ENCODE measurements at regions not wholly inside any gene's neighbourhood (a gene's known extent, or its start where the extent isn't known, plus 50 kb on each side); places are given as distances from the start of the nearest gene placed in this dataset.
"Not testable (repeated sequence)": the region's sequence is repeated elsewhere in the genome, so short reads cannot be mapped to it uniquely, and the experiment has no call there.

DNA sequence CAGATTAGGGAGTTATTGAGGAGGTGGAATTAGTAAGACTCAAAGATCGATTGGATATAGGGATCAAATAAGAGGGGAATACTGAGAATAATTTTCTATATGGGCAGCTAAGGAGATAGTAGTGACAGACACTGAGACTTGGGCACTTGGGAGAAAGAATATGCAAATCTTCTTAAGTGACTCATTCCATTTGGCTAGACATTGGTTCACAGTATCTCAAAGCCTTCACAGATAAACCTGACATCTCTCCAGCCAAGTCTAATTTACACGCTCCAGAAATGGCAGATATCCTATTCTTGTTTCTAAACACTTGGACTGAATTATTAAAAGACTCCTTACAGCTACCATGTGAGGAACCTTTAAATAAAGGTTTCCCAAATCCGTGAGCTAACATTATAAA, 104.6 kb upstream of the ADAMTS9 start:
- intact Hi-C loops (cut with micrococcal nuclease): no loop called here
- no peaks in the 10 kb centered on the region for H3K27me3 Mint-ChIP-seq
- H3K9me3 Mint-ChIP-seq: peaks cover 28% of the 10 kb centered on the region
- H3K27ac Mint-ChIP-seq: no peak overlapping the region
- no peaks in the 10 kb centered on the region for H3K4me1 Mint-ChIP-seq (ENCODE audit: low read depth)
- no peaks in the 10 kb centered on the region for H3K36me3 Mint-ChIP-seq (ENCODE audit: low read depth)
- no peak overlapping the region for H3K4me3 Mint-ChIP-seq

DNA sequence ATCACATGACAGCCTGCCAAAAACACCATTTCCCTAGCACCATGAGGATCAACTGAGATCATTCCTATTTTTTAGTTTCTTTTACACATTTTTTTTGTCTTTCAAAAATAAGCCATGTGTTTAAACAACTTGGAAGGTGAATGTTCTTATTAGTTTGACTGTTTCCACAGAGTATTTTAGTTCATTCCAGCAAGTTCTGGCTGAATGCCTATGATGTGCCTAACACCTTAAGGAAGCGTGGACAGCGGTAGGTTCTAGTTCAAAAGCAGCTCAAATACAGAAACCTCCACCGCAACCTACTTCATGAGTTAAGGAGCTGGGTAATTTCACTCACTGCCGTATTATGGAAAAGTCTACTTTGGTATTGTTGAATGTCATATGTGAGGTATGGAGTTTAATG, 101.3 kb upstream of the ADAMTS9 start:
- no peak overlapping the region for H3K27ac Mint-ChIP-seq
- intact Hi-C loops (cut with micrococcal nuclease): no loop called here
- no peaks in the 10 kb centered on the region for H3K4me1 Mint-ChIP-seq (ENCODE audit: low read depth)
- no peak overlapping the region for H3K4me3 Mint-ChIP-seq
- no peaks in the 10 kb centered on the region for H3K36me3 Mint-ChIP-seq (ENCODE audit: low read depth)
- peaks cover 28% of the 10 kb centered on the region for H3K9me3 Mint-ChIP-seq
- no peaks in the 10 kb centered on the region for H3K27me3 Mint-ChIP-seq

DNA sequence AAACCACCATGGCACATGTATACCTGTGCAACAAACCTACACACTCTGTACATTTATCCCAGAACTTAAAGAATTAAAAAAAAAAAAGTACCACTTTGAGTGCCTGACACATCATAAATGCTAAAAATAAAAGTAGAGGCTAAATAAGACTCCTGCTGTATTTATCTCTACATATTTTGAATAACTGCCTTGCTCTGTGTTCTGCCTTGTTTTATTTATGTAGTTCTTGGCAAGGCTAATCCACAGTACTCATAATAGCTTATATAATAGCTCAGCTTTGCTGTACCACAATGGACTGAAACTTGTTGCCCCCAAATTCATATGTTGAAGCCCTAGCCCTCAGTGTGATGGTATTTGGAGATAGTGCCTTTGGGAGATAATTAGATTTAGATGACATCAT, 95.4 kb upstream of the ADAMTS9 start:
- no peak overlapping the region for H3K27ac Mint-ChIP-seq
- intact Hi-C loops (cut with micrococcal nuclease): no loop called here
- H3K4me3 Mint-ChIP-seq: no peak overlapping the region
- H3K9me3 Mint-ChIP-seq: peaks cover 29% of the 10 kb centered on the region
- H3K36me3 Mint-ChIP-seq (ENCODE audit: low read depth): no peaks in the 10 kb centered on the region
- no peaks in the 10 kb centered on the region for H3K27me3 Mint-ChIP-seq
- no peaks in the 10 kb centered on the region for H3K4me1 Mint-ChIP-seq (ENCODE audit: low read depth)

DNA sequence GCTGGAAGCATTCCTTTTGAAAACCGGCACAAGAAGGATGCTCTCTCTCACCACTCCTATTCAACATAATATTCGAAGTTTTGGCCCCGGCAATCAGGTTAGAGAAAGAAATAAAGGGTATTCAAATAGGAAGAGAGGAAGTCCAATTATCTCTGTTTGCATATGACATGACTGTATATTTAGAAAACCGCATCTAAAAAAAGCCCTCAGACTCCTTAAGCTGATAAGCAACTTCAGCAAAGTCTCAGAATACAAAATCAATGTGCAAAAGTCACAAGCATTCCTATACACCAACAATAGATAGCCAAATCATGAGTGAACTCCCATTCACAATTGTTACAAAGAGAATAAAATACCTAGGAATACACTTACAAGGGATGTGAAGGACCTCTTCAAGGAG, 93.1 kb upstream of the ADAMTS9 start:
- peaks cover 38% of the 10 kb centered on the region for H3K9me3 Mint-ChIP-seq
- H3K36me3 Mint-ChIP-seq (ENCODE audit: low read depth); H3K4me3 Mint-ChIP-seq; H3K27me3 Mint-ChIP-seq; H3K4me1 Mint-ChIP-seq (ENCODE audit: low read depth); intact Hi-C loops (cut with micrococcal nuclease); H3K27ac Mint-ChIP-seq: not testable (repeated sequence)

DNA sequence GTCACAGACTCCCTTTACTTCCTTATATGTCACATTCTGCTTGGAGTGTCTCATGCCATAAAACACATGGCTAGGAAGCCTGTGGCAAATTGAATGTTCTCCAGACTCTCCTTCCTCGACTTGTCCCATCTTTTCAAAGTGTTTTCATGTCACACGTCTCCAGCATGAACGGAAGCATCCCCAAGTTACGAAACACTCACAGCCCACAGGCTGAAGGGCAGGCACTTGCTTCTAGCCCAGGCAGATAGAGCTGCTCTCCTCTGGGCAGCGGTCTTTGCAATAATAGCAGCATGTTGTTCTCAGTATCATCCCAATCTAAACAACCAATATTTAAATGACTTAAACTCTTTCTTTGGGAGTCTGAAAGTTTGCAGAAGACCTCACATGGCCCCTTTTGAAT, 85.3 kb upstream of the ADAMTS9 start:
- no peaks in the 10 kb centered on the region for H3K27me3 Mint-ChIP-seq
- intact Hi-C loops (cut with micrococcal nuclease): no loop called here
- H3K36me3 Mint-ChIP-seq (ENCODE audit: low read depth): no peaks in the 10 kb centered on the region
- H3K27ac Mint-ChIP-seq: no peak overlapping the region
- peaks cover 16% of the 10 kb centered on the region for H3K9me3 Mint-ChIP-seq
- no peak overlapping the region for H3K4me3 Mint-ChIP-seq
- no peaks in the 10 kb centered on the region for H3K4me1 Mint-ChIP-seq (ENCODE audit: low read depth)

DNA sequence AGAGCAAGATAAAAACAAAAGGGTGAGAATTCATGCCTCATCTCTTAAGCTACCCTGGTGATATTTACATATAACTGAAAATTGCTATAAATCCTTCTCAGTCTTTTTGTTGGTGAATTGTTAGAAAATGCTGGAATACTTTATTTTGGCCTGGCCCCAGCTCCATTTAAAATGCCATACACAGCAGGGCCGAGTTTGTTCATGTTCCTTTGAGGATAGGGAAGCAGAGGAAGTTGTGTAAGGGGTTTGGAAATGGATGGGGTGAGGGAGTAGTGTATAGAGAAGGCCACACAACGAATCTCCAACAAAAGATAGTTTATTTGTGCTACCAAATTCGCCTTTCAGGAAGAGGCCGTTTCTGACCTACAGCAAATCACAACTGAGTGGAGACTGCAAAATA, 78.6 kb upstream of the ADAMTS9 start:
- H3K27ac Mint-ChIP-seq: no peak overlapping the region
- no peaks in the 10 kb centered on the region for H3K27me3 Mint-ChIP-seq
- intact Hi-C loops (cut with micrococcal nuclease): no loop called here
- no peak overlapping the region for H3K4me3 Mint-ChIP-seq
- H3K9me3 Mint-ChIP-seq: no peaks in the 10 kb centered on the region
- H3K4me1 Mint-ChIP-seq (ENCODE audit: low read depth): no peaks in the 10 kb centered on the region
- H3K36me3 Mint-ChIP-seq (ENCODE audit: low read depth): no peaks in the 10 kb centered on the region

DNA sequence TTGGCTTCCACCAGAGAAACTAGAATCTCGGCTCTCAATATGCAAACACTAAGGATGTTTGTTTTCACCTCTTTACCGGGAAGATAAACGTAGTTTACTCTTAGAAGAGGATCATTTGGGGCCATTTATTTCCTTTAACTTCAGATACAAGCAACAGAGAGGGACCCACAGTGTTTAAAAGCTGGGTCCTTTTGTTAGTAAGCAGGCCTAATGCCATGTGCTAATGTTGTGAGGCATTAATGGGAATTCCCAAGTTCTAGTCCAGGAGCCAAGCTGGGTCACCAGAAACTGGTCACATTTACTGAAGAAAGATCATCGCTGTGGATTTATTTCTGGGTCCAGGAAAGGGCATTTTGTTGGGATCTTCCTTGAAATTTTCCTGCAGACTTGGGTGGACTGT, 78.1 kb upstream of the ADAMTS9 start:
- Mint-ChIP-seq H3K36me3 (ENCODE audit: low read depth) (no peaks in the 10 kb centered on the region), H3K27ac (no peak overlapping the region), H3K4me3 (no peak overlapping the region), H3K9me3 (no peaks in the 10 kb centered on the region), H3K27me3 (no peaks in the 10 kb centered on the region), H3K4me1 (ENCODE audit: low read depth) (no peaks in the 10 kb centered on the region)
- intact Hi-C loops (cut with micrococcal nuclease): no loop called here

DNA sequence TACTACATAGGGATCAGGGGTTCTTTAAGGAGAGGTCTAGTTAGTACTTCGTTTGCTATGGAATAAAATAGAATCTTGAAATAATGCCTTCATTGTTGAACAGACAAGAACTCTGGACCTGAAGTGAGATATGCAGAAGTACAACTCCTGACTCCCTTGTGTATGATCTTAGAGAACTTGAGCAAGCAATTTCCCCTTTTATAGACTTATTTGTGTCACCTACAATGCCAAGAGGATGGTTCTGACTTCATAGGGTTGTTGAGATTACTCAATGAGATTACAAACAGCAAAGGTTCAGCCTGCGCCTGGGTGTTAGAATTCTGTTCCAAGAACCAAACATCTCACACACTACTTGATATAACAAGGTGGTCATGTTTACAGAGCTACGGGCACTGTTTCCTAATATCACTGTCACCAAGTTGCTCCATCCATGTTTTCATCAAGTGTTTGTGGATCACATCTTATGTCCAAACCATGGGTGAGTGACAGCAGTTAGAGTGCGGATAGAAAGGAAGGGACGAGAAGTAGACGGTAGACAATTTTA, 76.7 kb upstream of the ADAMTS9 start:
- no peaks in the 10 kb centered on the region for H3K4me1 Mint-ChIP-seq (ENCODE audit: low read depth)
- intact Hi-C loops (cut with micrococcal nuclease): no loop called here
- H3K27me3 Mint-ChIP-seq: no peaks in the 10 kb centered on the region
- H3K9me3 Mint-ChIP-seq: peaks cover 6% of the 10 kb centered on the region
- no peak overlapping the region for H3K27ac Mint-ChIP-seq
- no peaks in the 10 kb centered on the region for H3K36me3 Mint-ChIP-seq (ENCODE audit: low read depth)
- no peak overlapping the region for H3K4me3 Mint-ChIP-seq

DNA sequence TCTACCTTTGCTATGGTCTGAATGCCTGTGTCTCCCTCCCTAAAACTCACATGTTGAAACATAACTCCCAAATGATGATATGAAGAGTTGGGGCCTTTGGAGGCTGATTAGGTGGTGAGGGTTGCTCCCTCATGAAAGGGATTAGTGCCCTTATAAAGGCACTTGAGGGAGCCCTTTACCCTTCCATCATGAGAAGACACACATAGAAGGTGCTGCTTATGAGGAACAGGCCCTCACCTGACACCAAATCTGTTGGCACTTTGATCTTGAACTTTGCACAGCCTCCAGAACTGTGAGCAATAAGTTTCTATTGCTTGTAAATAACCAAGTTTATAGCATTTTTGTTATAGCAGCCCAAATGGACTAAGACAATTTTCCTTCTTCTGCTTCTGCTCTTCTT, 76.2 kb upstream of the ADAMTS9 start:
- Mint-ChIP-seq H3K4me1 (ENCODE audit: low read depth) (no peaks in the 10 kb centered on the region), H3K27me3 (no peaks in the 10 kb centered on the region), H3K27ac (no peak overlapping the region), H3K4me3 (no peak overlapping the region), H3K9me3 (peaks cover 6% of the 10 kb centered on the region), H3K36me3 (ENCODE audit: low read depth) (no peaks in the 10 kb centered on the region)
- intact Hi-C loops (cut with micrococcal nuclease): no loop called here

DNA sequence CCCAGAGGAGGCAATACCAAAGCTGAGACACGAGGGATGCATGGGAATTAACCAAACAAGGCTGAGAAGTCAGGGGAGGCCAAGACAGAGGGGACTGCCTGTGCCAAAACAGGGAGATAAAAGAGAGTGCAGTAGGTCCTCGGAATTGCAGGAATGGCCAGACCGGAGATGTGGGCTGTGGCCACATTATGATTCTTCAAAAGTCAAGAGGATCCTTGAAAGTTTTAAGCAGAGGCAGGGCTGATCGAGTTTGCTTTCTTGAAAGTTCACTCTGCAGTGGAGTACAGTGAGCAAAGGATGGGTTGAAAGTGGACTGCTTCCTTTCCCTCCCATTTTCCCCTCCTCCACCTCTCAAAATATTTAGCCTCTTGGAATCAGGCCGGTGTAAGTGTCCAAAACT, 73.9 kb upstream of the ADAMTS9 start:
- no peak overlapping the region for H3K27ac Mint-ChIP-seq
- no peak overlapping the region for H3K4me3 Mint-ChIP-seq
- intact Hi-C loops (cut with micrococcal nuclease): no loop called here
- no peaks in the 10 kb centered on the region for H3K27me3 Mint-ChIP-seq
- no peaks in the 10 kb centered on the region for H3K4me1 Mint-ChIP-seq (ENCODE audit: low read depth)
- H3K36me3 Mint-ChIP-seq (ENCODE audit: low read depth): no peaks in the 10 kb centered on the region
- H3K9me3 Mint-ChIP-seq: peaks cover 6% of the 10 kb centered on the region

DNA sequence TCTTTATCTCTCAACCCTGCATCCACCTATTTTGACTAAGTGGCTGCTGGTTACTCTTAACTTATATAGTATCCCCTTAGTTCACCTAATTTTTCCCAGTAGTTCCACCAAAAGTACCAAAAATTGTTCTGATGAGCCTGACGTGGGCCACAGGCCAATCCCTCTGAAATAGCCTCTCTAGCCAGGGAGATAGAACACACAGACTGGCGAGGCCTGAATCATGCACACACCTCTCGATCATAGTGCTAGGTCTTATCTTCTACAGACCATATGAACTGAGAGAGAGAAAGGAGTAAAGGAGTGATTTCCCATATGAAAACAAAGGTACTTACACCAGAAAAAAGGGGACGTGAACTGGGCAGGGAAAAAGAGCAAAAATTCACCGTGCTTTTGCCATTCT, 72.5 kb upstream of the ADAMTS9 start:
- no peaks in the 10 kb centered on the region for H3K36me3 Mint-ChIP-seq (ENCODE audit: low read depth)
- no peaks in the 10 kb centered on the region for H3K4me1 Mint-ChIP-seq (ENCODE audit: low read depth)
- intact Hi-C loops (cut with micrococcal nuclease): no loop called here
- H3K27me3 Mint-ChIP-seq: no peaks in the 10 kb centered on the region
- H3K27ac Mint-ChIP-seq: no peak overlapping the region
- peaks cover 6% of the 10 kb centered on the region for H3K9me3 Mint-ChIP-seq
- no peak overlapping the region for H3K4me3 Mint-ChIP-seq

DNA sequence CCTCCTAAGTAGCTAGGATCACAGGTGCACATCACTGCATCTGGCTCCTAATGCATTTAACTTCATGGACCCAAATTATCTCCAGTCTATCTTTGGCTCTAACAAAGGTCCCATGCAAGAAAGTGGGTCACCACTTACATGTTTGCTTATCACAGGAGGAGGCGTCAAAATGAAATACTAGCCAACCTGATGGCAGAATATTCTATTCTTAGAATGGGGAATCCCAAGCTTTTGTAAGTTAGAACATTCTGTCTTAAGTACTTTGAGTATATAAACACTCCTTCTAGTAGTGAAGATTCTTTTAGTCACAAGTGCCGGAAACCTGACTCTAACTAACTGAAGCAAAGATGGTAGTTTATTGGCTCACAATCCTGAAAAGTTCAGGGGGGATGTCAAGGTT, 72.0 kb upstream of the ADAMTS9 start:
- Mint-ChIP-seq H3K36me3 (ENCODE audit: low read depth) (no peaks in the 10 kb centered on the region), H3K27me3 (no peaks in the 10 kb centered on the region)
- intact Hi-C loops (cut with micrococcal nuclease): no loop called here

DNA sequence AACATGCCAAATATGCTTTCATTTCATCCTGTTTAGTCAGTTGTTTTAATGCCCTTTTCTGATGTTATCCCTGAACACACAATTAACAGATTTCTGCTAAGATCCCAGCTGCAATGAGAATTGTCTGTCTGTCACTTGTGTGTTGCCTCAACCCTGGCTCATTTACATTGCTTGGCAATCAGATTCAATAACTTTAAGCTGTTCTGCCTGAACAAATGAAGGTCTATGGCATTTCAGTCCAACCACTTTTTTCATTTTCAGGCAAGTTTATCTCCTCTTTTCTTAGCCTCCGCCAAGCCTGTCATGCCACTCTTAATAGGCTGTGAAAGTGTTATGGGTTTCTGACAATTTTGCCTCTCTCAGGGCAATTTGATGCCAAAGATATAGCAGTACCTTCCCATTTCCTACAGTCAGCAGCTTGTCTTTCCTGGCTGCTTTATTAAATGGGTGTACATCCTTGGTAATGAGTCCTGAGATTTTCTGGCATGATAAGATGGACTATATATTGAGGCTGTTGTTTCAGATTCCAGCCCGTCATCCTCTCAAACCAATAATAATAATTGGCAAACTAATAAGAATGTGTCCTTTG, 68.7 kb upstream of the ADAMTS9 start:
- intact Hi-C loops (cut with micrococcal nuclease): no loop called here
- Mint-ChIP-seq H3K27me3 (no peaks in the 10 kb centered on the region), H3K36me3 (ENCODE audit: low read depth) (no peaks in the 10 kb centered on the region), H3K9me3 (peaks cover 17% of the 10 kb centered on the region), H3K4me1 (ENCODE audit: low read depth) (no peaks in the 10 kb centered on the region), H3K27ac (no peak overlapping the region), H3K4me3 (no peak overlapping the region)

More for the DNA sequence above, 72.0 kb upstream of the ADAMTS9 start:
- H3K4me1 Mint-ChIP-seq (ENCODE audit: low read depth): no peaks in the 10 kb centered on the region
- H3K27ac Mint-ChIP-seq: no peak overlapping the region
- H3K4me3 Mint-ChIP-seq: no peak overlapping the region
- H3K9me3 Mint-ChIP-seq: peaks cover 6% of the 10 kb centered on the region

DNA sequence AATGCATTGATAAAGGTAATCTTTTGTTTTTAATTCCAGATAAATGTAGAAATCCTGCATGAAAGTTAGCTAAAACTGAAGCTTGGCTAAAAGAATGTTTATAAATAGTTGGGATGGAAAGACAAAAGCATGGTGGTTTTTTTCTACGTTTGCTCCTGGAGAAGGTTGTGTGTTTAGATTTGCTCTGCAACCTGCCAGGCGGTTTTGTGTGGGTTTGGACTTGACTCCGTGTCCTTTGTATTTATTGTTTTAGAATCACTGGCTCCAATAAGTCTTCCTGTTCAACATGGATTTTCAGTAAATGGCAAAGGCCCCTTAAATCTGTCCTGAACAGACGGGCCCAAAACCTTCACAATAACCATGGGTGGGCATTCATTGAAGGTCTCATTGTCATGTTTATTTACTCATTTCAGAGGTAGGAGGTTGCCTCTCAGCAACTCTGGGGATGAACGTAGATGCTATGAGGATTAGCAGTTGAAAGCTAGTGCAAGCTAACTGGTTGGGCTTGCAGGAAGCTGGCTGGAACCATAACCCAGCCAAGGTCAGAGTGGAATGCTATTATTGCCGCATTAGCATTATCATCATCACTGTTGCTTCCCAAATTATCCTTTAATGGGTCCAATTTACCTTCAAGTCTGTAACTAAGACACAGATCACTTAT, 60.6 kb upstream of the ADAMTS9 start:
- H3K4me3 Mint-ChIP-seq: no peak overlapping the region
- H3K27ac Mint-ChIP-seq: no peak overlapping the region
- no peaks in the 10 kb centered on the region for H3K4me1 Mint-ChIP-seq (ENCODE audit: low read depth)
- H3K27me3 Mint-ChIP-seq: no peaks in the 10 kb centered on the region
- H3K36me3 Mint-ChIP-seq (ENCODE audit: low read depth): no peaks in the 10 kb centered on the region
- H3K9me3 Mint-ChIP-seq: peaks cover 28% of the 10 kb centered on the region
- intact Hi-C loops (cut with micrococcal nuclease): no loop called here

DNA sequence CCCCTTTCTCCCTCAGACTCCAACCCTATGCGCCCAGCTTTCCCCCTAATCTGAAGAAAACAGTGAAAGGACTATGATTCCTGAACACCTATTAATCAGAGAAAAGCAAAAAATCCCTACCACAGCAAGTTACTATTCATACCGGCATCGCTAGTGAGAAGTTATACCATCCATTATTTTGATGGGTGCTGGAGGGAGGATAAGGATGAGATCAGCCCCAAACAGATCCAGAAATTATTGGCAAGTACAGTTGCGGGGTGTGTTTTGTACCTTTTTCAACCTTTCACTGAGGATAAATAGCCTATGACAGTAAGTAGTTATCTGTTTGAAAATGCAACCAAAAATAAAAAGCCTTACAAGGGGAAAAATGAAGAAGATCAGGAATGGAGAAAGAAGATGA, 59.9 kb upstream of the ADAMTS9 start:
- Mint-ChIP-seq H3K4me3 (no peak overlapping the region), H3K36me3 (ENCODE audit: low read depth) (no peaks in the 10 kb centered on the region), H3K27me3 (no peaks in the 10 kb centered on the region), H3K27ac (no peak overlapping the region), H3K4me1 (ENCODE audit: low read depth) (no peaks in the 10 kb centered on the region), H3K9me3 (peaks cover 28% of the 10 kb centered on the region)
- intact Hi-C loops (cut with micrococcal nuclease): no loop called here
